ENCODE measurements at regions not wholly inside any gene's neighbourhood (a gene's known extent, or its start where the extent isn't known, plus 50 kb on each side); places are given as distances from the start of the nearest gene placed in this dataset.

GRCh38 chr14:71454010-71454409 lies 478.2 kb upstream of the RGS6 start:
- TF ChIP-seq CTCF (IDR thresholded peaks at IDR 0.05) (no peak), POLR2A (IDR thresholded peaks at IDR 0.05) (no peak)

Data from body of pancreas (tissue), 4 donors.